Stomach (tissue), 8 donors: ENCODE measurements at regions not wholly inside any gene's neighbourhood (a gene's known extent, or its start where the extent isn't known, plus 50 kb on each side); places are given as distances from the start of the nearest gene placed in this dataset.

ENCODE experiments used
- DNase-seq, 2 donors: peaks; one replicate each; pipeline versions ENCODE4 v3.0.0 to v3.0.0-alpha.2; 2013 to 2019
- H3K27ac ChIP-seq, 5 donors: fragments of 200-600 bp in 4 of 5; sonication (generic) in 4 of 5; one replicate each; pipeline ENCODE4 v1.5.1; 2013 to 2019; ENCODE audit warnings: mild to moderate bottlenecking in 1 of 5, moderate library complexity in 1 of 5
- H3K27me3 ChIP-seq, 3 donors: fragments of 200-600 bp; sonication (generic); one replicate each; pipeline ENCODE4 v1.5.1; 2017 to 2019; ENCODE audit warnings: mixed run types in 1 of 3
- H3K36me3 ChIP-seq, 4 donors: fragments of 200-600 bp; sonication (generic); 1 replicate in 3 of 4; 2 replicates in 1 of 4; pipeline ENCODE4 v1.5.1; 2016 to 2019
- H3K4me1 ChIP-seq, 4 donors: fragments of 200-600 bp; sonication (generic); one replicate each; pipeline ENCODE4 v1.5.1; 2016 to 2019
- H3K4me3 ChIP-seq, 4 donors: fragments of 200-600 bp; sonication (generic) in 3 of 4; one replicate each; pipeline ENCODE4 v1.5.1; 2016 to 2019; ENCODE audit warnings: mild to moderate bottlenecking in 1 of 4
- H3K9me3 ChIP-seq, 4 donors: fragments of 200-600 bp; sonication (generic); one replicate each; pipeline ENCODE4 v1.5.1; 2016 to 2019
- EP300 ChIP-seq: sonication (generic); formaldehyde crosslinking; IDR thresholded peaks from one replicate; pipeline ENCODE4 v1.6.1; 2017; ENCODE audit warnings: antibody characterized with exemption
- POLR2A ChIP-seq, 4 donors: fragments of 450-650 bp; IDR thresholded peaks; one replicate each; pipeline ENCODE4 v1.6.1; 2016; ENCODE audit warnings: antibody characterized with exemption in 4 of 4, control low read depth in 2 of 4, mild to moderate bottlenecking in 1 of 4, moderate library complexity in 1 of 4
- POLR2AphosphoS5 ChIP-seq, 3 donors: sonication (generic); formaldehyde crosslinking; IDR thresholded peaks; one replicate each; pipeline ENCODE4 v1.6.1; 2016; ENCODE audit warnings: antibody characterized with exemption in 3 of 3
- WGBS, 5 donors: extraction: QIAGEN DNeasy Blood & Tissue Kit in 3 of 5; methylation state at CpG; one replicate each; pipeline versions ENCODE4 v1.1.5 to v1.1.7; 2013 to 2018; 5-methylcytosine and 5-hydroxymethylcytosine counted together
- intact Hi-C: fragments of 100-400 bp; cut with DNase I; formaldehyde crosslinking; loops from one replicate; pipeline ENCODE4 v1.15.1; 2023; ENCODE audit warnings: low total_unique reads
- TF ChIP-seq, protein P1 (sequence below), 7 experiments: fragments of 450-650 bp in 4 of 7; fragments of 200-600 bp in 3 of 7; sonication (generic) in 3 of 7; IDR thresholded peaks; one replicate each; pipeline ENCODE4 v1.5.1; 2016 to 2019; ENCODE audit warnings: antibody characterized with exemption in 7 of 7, control low read depth in 2 of 7, mild to moderate bottlenecking in 1 of 7
- donor health status: healthy with polysubstance abuse.
- donor health status: Bipolar disorder and iron deficiency.
- donor health status: healthy.

DNA sequence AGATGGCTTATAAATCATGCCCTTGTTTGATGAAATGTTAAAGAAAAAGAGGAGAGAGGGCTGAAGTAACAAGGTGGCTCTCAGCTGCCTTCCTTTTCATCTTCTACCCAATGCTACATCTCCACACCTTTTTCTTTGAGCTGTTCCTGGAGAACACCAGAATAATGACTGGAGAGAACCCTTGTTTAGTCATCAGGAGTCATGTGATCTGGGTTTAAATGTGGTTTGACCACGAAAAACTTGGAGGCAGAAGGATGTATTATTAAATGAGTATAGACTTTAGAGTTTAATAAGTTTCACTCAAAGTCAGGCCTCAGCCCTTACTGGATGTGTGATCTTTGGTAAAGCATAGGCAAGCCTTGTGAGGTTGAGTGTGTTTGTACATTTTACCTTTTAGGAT, 230.3 kb upstream of the TBL1XR1 start:
- no peak overlapping the region for H3K4me3 ChIP-seq
- intact Hi-C loops = no loop called here
- TF ChIP-seq EP300 = no peak
- TF ChIP-seq, protein P1, sequence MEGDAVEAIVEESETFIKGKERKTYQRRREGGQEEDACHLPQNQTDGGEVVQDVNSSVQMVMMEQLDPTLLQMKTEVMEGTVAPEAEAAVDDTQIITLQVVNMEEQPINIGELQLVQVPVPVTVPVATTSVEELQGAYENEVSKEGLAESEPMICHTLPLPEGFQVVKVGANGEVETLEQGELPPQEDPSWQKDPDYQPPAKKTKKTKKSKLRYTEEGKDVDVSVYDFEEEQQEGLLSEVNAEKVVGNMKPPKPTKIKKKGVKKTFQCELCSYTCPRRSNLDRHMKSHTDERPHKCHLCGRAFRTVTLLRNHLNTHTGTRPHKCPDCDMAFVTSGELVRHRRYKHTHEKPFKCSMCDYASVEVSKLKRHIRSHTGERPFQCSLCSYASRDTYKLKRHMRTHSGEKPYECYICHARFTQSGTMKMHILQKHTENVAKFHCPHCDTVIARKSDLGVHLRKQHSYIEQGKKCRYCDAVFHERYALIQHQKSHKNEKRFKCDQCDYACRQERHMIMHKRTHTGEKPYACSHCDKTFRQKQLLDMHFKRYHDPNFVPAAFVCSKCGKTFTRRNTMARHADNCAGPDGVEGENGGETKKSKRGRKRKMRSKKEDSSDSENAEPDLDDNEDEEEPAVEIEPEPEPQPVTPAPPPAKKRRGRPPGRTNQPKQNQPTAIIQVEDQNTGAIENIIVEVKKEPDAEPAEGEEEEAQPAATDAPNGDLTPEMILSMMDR (IDR thresholded peaks at IDR 0.05) = no peak
- TF ChIP-seq POLR2AphosphoS5 (IDR thresholded peaks at IDR 0.05) = no peak
- TF ChIP-seq POLR2A (IDR thresholded peaks at IDR 0.05) = no peak
- H3K4me1 ChIP-seq = peaks cover 0 to 13% (median 5%) of the 10 kb centered on the region in 4 donors
- DNase-seq = no peak
- no peaks in the 10 kb centered on the region for H3K9me3 ChIP-seq
- no peaks in the 10 kb centered on the region for H3K27me3 ChIP-seq
- H3K36me3 ChIP-seq = no peaks in the 10 kb centered on the region
- H3K27ac ChIP-seq = peak overlapping the region in 1 of 5 donors; percentile 30
- 36 to 48% (median 39%) methylated on average over 1 of the region's 1 CpG for WGBS, 5 donors

DNA sequence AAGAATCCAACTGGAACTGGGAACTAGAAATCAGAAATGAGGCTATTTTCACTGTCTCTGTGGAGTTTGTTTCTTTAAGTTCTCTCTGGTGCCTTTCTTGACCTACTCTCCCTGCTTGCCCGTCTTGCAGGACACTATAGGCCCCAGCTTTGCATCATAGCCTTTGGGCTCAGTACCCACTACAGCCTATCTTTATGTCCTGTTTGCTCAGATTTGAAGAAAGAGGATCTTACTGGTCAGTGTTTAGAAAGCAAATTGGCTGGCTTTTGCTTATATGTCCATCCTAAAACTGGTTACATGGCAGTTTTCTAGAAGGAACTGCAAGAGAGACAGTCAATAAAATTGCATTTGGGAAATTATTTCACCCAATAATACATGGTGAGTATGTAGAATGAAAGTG, 231.8 kb upstream of the TBL1XR1 start:
- no peaks in the 10 kb centered on the region for H3K27me3 ChIP-seq
- no peaks in the 10 kb centered on the region for H3K9me3 ChIP-seq
- H3K4me1 ChIP-seq = peaks cover 0 to 13% (median 5%) of the 10 kb centered on the region in 4 donors
- intact Hi-C loops = no loop called here
- H3K27ac ChIP-seq = no peak overlapping the region
- WGBS, 5 donors = 61 to 72% (median 67%) methylated on average over 1 of the region's 1 CpG
- DNase-seq = no peak
- H3K36me3 ChIP-seq = no peaks in the 10 kb centered on the region
- TF ChIP-seq POLR2AphosphoS5 (IDR thresholded peaks at IDR 0.05) = no peak
- TF ChIP-seq, protein P1 (IDR thresholded peaks at IDR 0.05) = no peak
- TF ChIP-seq POLR2A (IDR thresholded peaks at IDR 0.05) = no peak
- no peak for TF ChIP-seq EP300
- no peak overlapping the region for H3K4me3 ChIP-seq

DNA sequence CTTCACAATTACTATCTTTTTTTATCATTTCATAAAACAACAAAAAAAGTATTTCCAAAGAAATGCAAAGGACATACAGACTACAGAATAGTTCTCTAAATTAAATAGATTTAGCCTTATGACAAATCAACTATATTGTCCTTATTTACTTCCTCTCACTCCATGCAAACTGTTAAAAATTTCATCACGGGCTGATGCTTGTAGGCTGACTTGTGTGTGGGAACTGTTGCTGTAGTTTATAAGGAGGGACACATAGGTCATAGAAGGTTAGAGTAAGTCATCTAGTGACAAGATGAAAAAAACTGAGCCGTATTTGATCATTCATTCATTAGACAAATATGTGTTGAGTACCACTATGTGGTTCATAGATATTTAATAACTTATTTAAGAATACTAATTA, 232.5 kb upstream of the TBL1XR1 start:
- Histone ChIP-seq H3K36me3 (no peaks in the 10 kb centered on the region), H3K9me3 (no peaks in the 10 kb centered on the region), H3K27me3 (no peaks in the 10 kb centered on the region), H3K4me1 (peaks cover 0 to 10% (median 5%) of the 10 kb centered on the region in 4 donors), H3K4me3 (no peak overlapping the region), H3K27ac (no peak overlapping the region)
- TF ChIP-seq, protein P1 (IDR thresholded peaks at IDR 0.05) = no peak
- TF ChIP-seq POLR2AphosphoS5 (IDR thresholded peaks at IDR 0.05) = no peak
- no peak for TF ChIP-seq EP300
- no peak for TF ChIP-seq POLR2A (IDR thresholded peaks at IDR 0.05)
- DNase-seq = no peak
- intact Hi-C loops = no loop called here
- WGBS, 5 donors = 74 to 87% (median 85%) methylated on average over 2 of the region's 2 CpGs

DNA sequence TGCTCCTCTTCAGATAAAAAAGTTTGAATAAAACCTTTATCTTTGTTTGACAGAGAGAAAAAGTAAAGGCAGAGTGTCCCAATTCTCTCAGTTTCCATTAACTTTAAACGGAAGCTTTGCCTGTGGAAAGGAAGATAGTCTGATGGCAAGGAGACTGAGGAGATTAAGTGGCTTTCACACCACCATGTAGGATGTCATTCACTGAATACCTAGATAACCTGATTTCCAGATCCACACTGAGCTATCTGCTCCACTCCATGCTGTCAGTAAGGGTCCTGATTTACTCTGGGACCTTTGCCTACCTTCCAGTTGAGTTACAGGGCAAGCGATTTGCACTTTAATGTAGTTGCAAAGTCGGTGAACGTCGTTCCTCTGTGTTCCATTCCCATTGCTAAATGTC, 233.4 kb upstream of the TBL1XR1 start:
- no peaks in the 10 kb centered on the region for H3K9me3 ChIP-seq
- no peaks in the 10 kb centered on the region for H3K27me3 ChIP-seq
- WGBS, 5 donors = 94 to 98% (median 96%) methylated on average over 5 of the region's 5 CpGs
- no peak overlapping the region for H3K4me3 ChIP-seq
- peaks cover 0 to 10% (median 5%) of the 10 kb centered on the region in 4 donors for H3K4me1 ChIP-seq
- no peak overlapping the region for H3K27ac ChIP-seq
- TF ChIP-seq POLR2A (IDR thresholded peaks at IDR 0.05) (no peak), EP300 (no peak), POLR2AphosphoS5 (IDR thresholded peaks at IDR 0.05) (no peak)
- TF ChIP-seq, protein P1 (IDR thresholded peaks at IDR 0.05) = no peak
- no peaks in the 10 kb centered on the region for H3K36me3 ChIP-seq
- intact Hi-C loops = no loop called here
- no peak for DNase-seq
